H1 (cell line): ENCODE measurements at regions not wholly inside any gene's neighbourhood (a gene's known extent, or its start where the extent isn't known, plus 50 kb on each side); places are given as distances from the start of the nearest gene placed in this dataset.

Source experiments
- CTCF ChIA-PET: fragments of 300-600 bp; sonication (Branson Sonifier 250); formaldehyde crosslinking; loops from one replicate; lab custom pipeline; 2021; ENCODE audit not compliant: partially characterized antibody; lab: Charles Lee
- POLR2A ChIA-PET: fragments of 300-600 bp; sonication (Branson Sonifier 250); formaldehyde crosslinking; loops from one replicate; lab custom pipeline; 2021; ENCODE audit warnings: inconsistent platforms; ENCODE audit not compliant: partially characterized antibody; lab: Charles Lee
- DNase-seq, 2 experiments: peaks; one replicate each; pipeline versions ENCODE4 v3.0.0 to v3.0.0-alpha.2; 2010 to 2022; ENCODE audit warnings: low spot score in 2 of 2, low read depth in 1 of 2, mixed read lengths in 1 of 2
- FAIRE-seq: peaks from 2 replicates; lab custom pipeline; 2011; peaks lifted over from hg19 to GRCh38; lab: Jason Lieb, UNC
- H2AFZ ChIP-seq: 2 replicates; pipeline ENCODE4 v1.8.1; 2012; ENCODE audit warnings: low read length, inconsistent platforms
- H2AK5ac ChIP-seq: 2 replicates; pipeline ENCODE4 v1.6.1; 2013; ENCODE audit warnings: low read depth, low read length
- H2BK120ac ChIP-seq: replicated peaks from 2 replicates; pipeline ENCODE3; 2013; ENCODE audit warnings: low read depth, low read length, inconsistent platforms
- H2BK12ac ChIP-seq: 2 replicates; pipeline ENCODE4 v1.6.1; 2013; ENCODE audit warnings: low read depth, low read length
- H2BK15ac ChIP-seq: 2 replicates; pipeline ENCODE4 v1.6.1; 2013; ENCODE audit warnings: low read length
- H2BK20ac ChIP-seq: 2 replicates; pipeline ENCODE4 v1.6.1; 2013; ENCODE audit warnings: low read length
- H2BK5ac ChIP-seq: 2 replicates; pipeline ENCODE4 v1.6.1; 2013; ENCODE audit warnings: low read depth, low read length
- H3K14ac ChIP-seq: 2 replicates; pipeline ENCODE4 v1.6.1; 2013; ENCODE audit warnings: inconsistent platforms; ENCODE audit not compliant: insufficient read length
- H3K18ac ChIP-seq: 2 replicates; pipeline ENCODE4 v1.6.1; 2013; ENCODE audit warnings: low read length; ENCODE audit errors: extremely low read depth
- H3K23ac ChIP-seq: 2 replicates; pipeline ENCODE4 v1.6.1; 2013; ENCODE audit warnings: inconsistent platforms; ENCODE audit not compliant: insufficient read length
- H3K23me2 ChIP-seq: 2 replicates; pipeline ENCODE4 v1.6.1; 2013; ENCODE audit warnings: low read depth, low read length
- H3K27ac ChIP-seq: 2 replicates; pipeline ENCODE4 v1.6.1; 2011; ENCODE audit warnings: low read depth, low read length, inconsistent platforms
- H3K27me3 ChIP-seq, 4 experiments: replicated peaks in 1 of 4; 1 replicate in 1 of 4; 2 replicates in 3 of 4; pipeline versions ENCODE4 v1.6.1 to v1.8.1; 2011 to 2013; ENCODE audit warnings: low read length in 3 of 4, mild to moderate bottlenecking in 3 of 4, inconsistent platforms in 2 of 4, mixed read lengths in 2 of 4, moderate library complexity in 1 of 4; ENCODE audit not compliant: control insufficient read depth in 3 of 4, insufficient read depth in 3 of 4; ENCODE audit errors: extremely low read depth in 1 of 4
- H3K36me3 ChIP-seq, 4 experiments: 2 replicates each; pipeline versions ENCODE4 v1.6.1 to v1.8.1; 2011 to 2013; ENCODE audit warnings: mild to moderate bottlenecking in 4 of 4, low read length in 3 of 4, moderate library complexity in 2 of 4, control low read depth in 1 of 4, inconsistent platforms in 1 of 4; ENCODE audit not compliant: insufficient read depth in 4 of 4, control insufficient read depth in 2 of 4
- H3K4ac ChIP-seq: replicated peaks from 2 replicates; pipeline ENCODE3; 2013; ENCODE audit warnings: low read length, low read depth, mixed read lengths, inconsistent platforms; ENCODE audit not compliant: insufficient read length
- H3K4me1 ChIP-seq, 4 experiments: replicated peaks in 1 of 4; 1 replicate in 1 of 4; 2 replicates in 3 of 4; pipeline versions ENCODE4 v1.6.1 to v1.8.1; 2011 to 2013; ENCODE audit warnings: low read length in 3 of 4, inconsistent platforms in 2 of 4, mixed read lengths in 1 of 4; ENCODE audit not compliant: insufficient read depth in 4 of 4, control insufficient read depth in 3 of 4
- H3K4me2 ChIP-seq, 2 experiments: 2 replicates each; pipeline versions ENCODE4 v1.6.1 to v1.8.1; 2011 to 2013; ENCODE audit warnings: low read depth in 2 of 2, low read length in 2 of 2, control low read depth in 1 of 2, inconsistent platforms in 1 of 2, mild to moderate bottlenecking in 1 of 2; ENCODE audit not compliant: insufficient read depth in 1 of 2
- H3K4me3 ChIP-seq, 4 experiments: fragments of 200-600, 300-600 bp in 1 of 4; sonication (generic), shearing (Covaris generic), sonication (Bioruptor Twin) in 1 of 4; 2 replicates each; pipeline versions ENCODE4 v1.5.1 to v1.8.1; 2011 to 2016; ENCODE audit warnings: low read length in 4 of 4, low read depth in 3 of 4, control low read depth in 2 of 4, inconsistent platforms in 2 of 4, mild to moderate bottlenecking in 2 of 4, mixed read lengths in 1 of 4, moderate library complexity in 1 of 4; ENCODE audit not compliant: insufficient read depth in 2 of 4; ENCODE audit errors: extremely low read depth in 1 of 4
- H3K56ac ChIP-seq: replicated peaks from 2 replicates; pipeline ENCODE3; 2013; ENCODE audit warnings: low read depth, mild to moderate bottlenecking, mixed read lengths, low read length, inconsistent platforms; ENCODE audit not compliant: insufficient read length
- H3K79me1 ChIP-seq: 2 replicates; pipeline ENCODE4 v1.6.1; 2013; ENCODE audit warnings: low read depth, low read length, control low read depth
- H3K79me2 ChIP-seq, 2 experiments: 2 replicates each; pipeline versions ENCODE4 v1.6.1 to v1.8.1; 2012 to 2013; ENCODE audit warnings: low read length in 2 of 2, mild to moderate bottlenecking in 2 of 2, inconsistent platforms in 1 of 2; ENCODE audit not compliant: insufficient read depth in 2 of 2, control insufficient read depth in 1 of 2
- H3K9ac ChIP-seq, 4 experiments: replicated peaks in 1 of 4; 1 replicate in 1 of 4; 2 replicates in 3 of 4; pipeline versions ENCODE4 v1.6.1 to v1.8.1; 2011 to 2013; ENCODE audit warnings: low read depth in 3 of 4, low read length in 3 of 4, control low read depth in 2 of 4, mild to moderate bottlenecking in 2 of 4, moderate library complexity in 2 of 4, inconsistent platforms in 1 of 4; ENCODE audit errors: extremely low read depth in 1 of 4
- H3K9me3 ChIP-seq, 2 experiments: 2 replicates each; pipeline versions ENCODE4 v1.6.1 to v1.8.1; 2012 to 2013; ENCODE audit warnings: mild to moderate bottlenecking in 2 of 2, moderate library complexity in 2 of 2, control low read depth in 1 of 2, inconsistent platforms in 1 of 2, low read depth in 1 of 2, low read length in 1 of 2, mixed read lengths in 1 of 2; ENCODE audit not compliant: insufficient read depth in 2 of 2
- H4K20me1 ChIP-seq, 2 experiments: replicated peaks in 1 of 2; 2 replicates each; pipeline versions ENCODE3 to v1.8.1; 2011 to 2013; ENCODE audit warnings: inconsistent platforms in 2 of 2, low read length in 2 of 2, mild to moderate bottlenecking in 1 of 2; ENCODE audit not compliant: insufficient read depth in 2 of 2, control insufficient read depth in 1 of 2
- H4K5ac ChIP-seq: 2 replicates; pipeline ENCODE4 v1.6.1; 2013; ENCODE audit warnings: low read length, low read depth, mixed read lengths, inconsistent platforms; ENCODE audit not compliant: insufficient read length
- H4K8ac ChIP-seq: 2 replicates; pipeline ENCODE4 v1.8.0; 2013; ENCODE audit warnings: mild to moderate bottlenecking, moderate library complexity, low read length, inconsistent platforms; ENCODE audit not compliant: insufficient read depth; ENCODE audit errors: extremely low read depth
- H4K91ac ChIP-seq: replicated peaks from 2 replicates; pipeline ENCODE3; 2013; ENCODE audit warnings: low read length, mixed read lengths, inconsistent platforms; ENCODE audit not compliant: insufficient read length
- BRCA1 ChIP-seq: IDR thresholded peaks from 2 replicates; pipeline ENCODE4 v1.6.1; 2012; ENCODE audit warnings: low read depth, low read length, improper control_type of control experiment
- CBX8 ChIP-seq: fragments of 300-800, 300-1000 bp; sonication (generic); IDR thresholded peaks from 2 replicates; pipeline ENCODE4 v1.7.1; 2016; ENCODE audit warnings: low read depth, low read length, borderline replicate concordance
- E2F6 ChIP-seq: IDR thresholded peaks from 2 replicates; pipeline ENCODE4 v1.6.1; 2012; ENCODE audit warnings: inconsistent platforms
- EZH2 ChIP-seq: fragments of 200-600 bp; sonication (generic); IDR thresholded peaks from 2 replicates; pipeline ENCODE4 v1.7.1; 2012; ENCODE audit warnings: low read depth, mild to moderate bottlenecking, moderate library complexity, low read length, inconsistent platforms; ENCODE audit not compliant: severe bottlenecking
- POU5F1 ChIP-seq: IDR thresholded peaks from 2 replicates; pipeline ENCODE4 v1.6.1; 2011; ENCODE audit warnings: low read depth, mild to moderate bottlenecking, low read length, moderate library complexity
- RBBP5 ChIP-seq: IDR thresholded peaks from 2 replicates; pipeline ENCODE4 v1.7.1; 2012; ENCODE audit warnings: low read depth, mild to moderate bottlenecking, inconsistent platforms, low read length, moderate library complexity, borderline replicate concordance
- RNF2 ChIP-seq: fragments of 200-900, 300-1000 bp; sonication (generic); IDR thresholded peaks from 2 replicates; pipeline ENCODE4 v1.7.1; 2016; ENCODE audit warnings: borderline replicate concordance, low read depth, mild to moderate bottlenecking, antibody characterized with exemption, low read length; ENCODE audit not compliant: poor library complexity, severe bottlenecking; ENCODE audit errors: missing control alignments
- SIX5 ChIP-seq: IDR thresholded peaks from 2 replicates; pipeline ENCODE4 v1.6.1; 2011; ENCODE audit warnings: mild to moderate bottlenecking, low read depth, low read length
- WGBS, 2 experiments: shearing (Covaris generic) in 1 of 2; methylation state at CpG; one replicate each; pipeline versions ENCODE4 v1.1.6 to v1.1.7; 2013 to 2015; ENCODE audit warnings: low lambda C conversion rate in 2 of 2, mixed read lengths in 2 of 2, inconsistent platforms in 1 of 2, low coverage in 1 of 2, missing lambda C conversion rate in 1 of 2; ENCODE audit not compliant: insufficient replicate concordance in 2 of 2, insufficient coverage in 1 of 2, insufficient read length in 1 of 2; ENCODE audit errors: extremely low coverage in 1 of 2, missing lambda C conversion rate in 1 of 2; 5-methylcytosine and 5-hydroxymethylcytosine counted together

- H3K23ac ChIP-seq = no peak overlapping the region
- FAIRE-seq (no peak), DNase-seq (no peak)
- H3K9ac ChIP-seq = no peak overlapping the region
- H3K14ac ChIP-seq = no peak overlapping the region
- H3K4ac ChIP-seq = no peak overlapping the region
- H3K4me1 ChIP-seq = peaks cover 2 to 17% (median 7%) of the 10 kb centered on the region in 4 experiments
- no peak overlapping the region for H2BK120ac ChIP-seq
- no peak overlapping the region for H3K27ac ChIP-seq
- H3K4me2 ChIP-seq = no peak overlapping the region
- no peak overlapping the region for H4K8ac ChIP-seq
- no peak for TF ChIP-seq E2F6
- TF ChIP-seq RBBP5 = no peak
- TF ChIP-seq POU5F1 = no peak
- TF ChIP-seq CBX8 = no peak
- no peak for TF ChIP-seq RNF2
- no peak for TF ChIP-seq SIX5
- no peak for TF ChIP-seq EZH2
- no peak for TF ChIP-seq BRCA1
- no peak overlapping the region for H4K5ac ChIP-seq
- H2AK5ac ChIP-seq = no peak overlapping the region
- WGBS, 2 experiments = 40% methylated on average over 4 of the region's 4 CpGs; no CpG with 5 or more reads in 1 of the 2 experiments
- H3K79me1 ChIP-seq = no peaks in the 10 kb centered on the region
- no peak overlapping the region for H2BK12ac ChIP-seq
- no peak overlapping the region for H2BK5ac ChIP-seq
- H3K79me2 ChIP-seq = no peaks in the 10 kb centered on the region
- no peak overlapping the region for H2BK15ac ChIP-seq
- H3K36me3 ChIP-seq = no peaks in the 10 kb centered on the region
- H3K56ac ChIP-seq = no peak overlapping the region
- no peaks in the 10 kb centered on the region for H3K9me3 ChIP-seq
- peak overlapping the region; percentile 35; the same call in 1 of the 2 replicates for H2BK20ac ChIP-seq
- H3K23me2 ChIP-seq = no peaks in the 10 kb centered on the region
- ChIA-PET CTCF (no interaction called here), POLR2A (no interaction called here)
- no peaks in the 10 kb centered on the region for H4K20me1 ChIP-seq
- no peak overlapping the region for H3K18ac ChIP-seq
- H3K27me3 ChIP-seq = no peaks in the 10 kb centered on the region
- no peak overlapping the region for H3K4me3 ChIP-seq
- no peak overlapping the region for H4K91ac ChIP-seq
- no peak overlapping the region for H2AFZ ChIP-seq
Measured at GRCh38 chr3:168802766-168803165, 707.0 kb upstream of the GOLIM4 start.
